GM12864 (cell line): ENCODE measurements at regions not wholly inside any gene's neighbourhood (a gene's known extent, or its start where the extent isn't known, plus 50 kb on each side); places are given as distances from the start of the nearest gene placed in this dataset.

ENCODE experiments used
- DNase-seq: peaks from one replicate; pipeline ENCODE4 v3.0.0-alpha.2; 2011; ENCODE audit warnings: low read depth
- H3K4me3 ChIP-seq: 2 replicates; pipeline ENCODE4 v1.5.1; 2011; ENCODE audit warnings: mild to moderate bottlenecking, low read depth, low read length, control low read depth
- CTCF ChIP-seq: IDR thresholded peaks from 2 replicates; pipeline ENCODE4 v1.5.1; 2011; ENCODE audit warnings: low read depth, mild to moderate bottlenecking, moderate library complexity, low read length, control low read depth, inconsistent platforms; ENCODE audit errors: missing control alignments

- no peak for TF ChIP-seq CTCF
- H3K4me3 ChIP-seq = no peak overlapping the region
- DNase-seq = no peak
These were observed 517.0 kb upstream of the SOX11 start for GRCh38 chr2:5175231-5175630.

- TF ChIP-seq CTCF = no peak
- DNase-seq = no peak
- no peak overlapping the region for H3K4me3 ChIP-seq
These were observed 515.4 kb upstream of the SOX11 start for GRCh38 chr2:5176764-5177163.

GRCh38 chr2:5183031-5183430, 509.2 kb upstream of the SOX11 start:
- TF ChIP-seq CTCF = no peak
- no peak overlapping the region for H3K4me3 ChIP-seq
- DNase-seq = no peak

- H3K4me3 ChIP-seq = no peak overlapping the region
- no peak for DNase-seq
- no peak for TF ChIP-seq CTCF
These were observed 504.9 kb upstream of the SOX11 start for GRCh38 chr2:5187283-5187682.

GRCh38 chr2:5188636-5189035, 503.5 kb upstream of the SOX11 start:
- H3K4me3 ChIP-seq = no peak overlapping the region
- no peak for DNase-seq
- no peak for TF ChIP-seq CTCF

GRCh38 chr2:5190023-5190422, 502.2 kb upstream of the SOX11 start:
- no peak for TF ChIP-seq CTCF
- no peak for DNase-seq
- no peak overlapping the region for H3K4me3 ChIP-seq

GRCh38 chr2:5195636-5196035, 496.5 kb upstream of the SOX11 start:
- no peak for DNase-seq
- TF ChIP-seq CTCF = no peak
- H3K4me3 ChIP-seq = no peak overlapping the region
